ENCODE measurements at regions not wholly inside any gene's neighbourhood (a gene's known extent, or its start where the extent isn't known, plus 50 kb on each side); places are given as distances from the start of the nearest gene placed in this dataset.
"Not testable (repeated sequence)": the region's sequence is repeated elsewhere in the genome, so short reads cannot be mapped to it uniquely, and the experiment has no call there.

GRCh38 chr2:582792-583528, 94.2 kb downstream of the TMEM18 start:
- DNase-seq = no peak
- H3K4me1 ChIP-seq = no peaks in the 10 kb centered on the region
- no peak for ATAC-seq
- intact Hi-C loops (cut with DNase I) = no loop called here
- no peaks in the 10 kb centered on the region for H3K27me3 ChIP-seq (ENCODE audit: low read depth)
- no peak overlapping the region for H3K4me3 ChIP-seq
- H3K27ac ChIP-seq = no peak overlapping the region
- no peaks in the 10 kb centered on the region for H3K36me3 ChIP-seq
- TF ChIP-seq CTCF (IDR thresholded peaks at IDR 0.05) = no peak
- no peaks in the 10 kb centered on the region for H3K9me3 ChIP-seq

DNA sequence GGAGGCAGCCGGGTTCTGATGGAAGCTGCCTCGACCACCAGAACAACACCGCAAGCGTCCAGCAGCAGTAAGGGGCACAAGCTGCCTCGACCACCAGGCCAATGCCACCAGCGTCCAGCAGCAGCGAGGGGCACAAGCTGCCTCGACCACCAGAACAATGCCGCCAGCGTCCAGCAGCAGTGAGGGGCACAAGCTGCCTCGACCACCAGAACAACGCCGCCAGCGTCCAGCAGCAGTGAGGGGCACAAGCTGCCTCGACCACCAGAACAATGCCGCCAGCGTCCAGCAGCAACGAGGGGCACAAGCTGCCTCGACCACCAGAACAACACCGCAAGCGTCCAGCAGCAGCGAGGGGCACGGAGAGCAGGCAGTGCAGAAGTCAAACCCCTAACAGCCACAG, 94.9 kb downstream of the TMEM18 start:
- H3K9me3 ChIP-seq; H3K27ac ChIP-seq; H3K27me3 ChIP-seq (ENCODE audit: low read depth); intact Hi-C loops (cut with DNase I); H3K36me3 ChIP-seq; DNase-seq; ATAC-seq; H3K4me3 ChIP-seq; H3K4me1 ChIP-seq: not testable (repeated sequence)

- TF ChIP-seq CTCF (IDR thresholded peaks at IDR 0.05) = no peak
- ATAC-seq = no peak
- no peak overlapping the region for H3K27ac ChIP-seq
- no peak for DNase-seq
- H3K27me3 ChIP-seq (ENCODE audit: low read depth) = no peaks in the 10 kb centered on the region
- H3K4me1 ChIP-seq = no peaks in the 10 kb centered on the region
- intact Hi-C loops (cut with DNase I) = no loop called here
- H3K9me3 ChIP-seq = no peaks in the 10 kb centered on the region
- no peak overlapping the region for H3K4me3 ChIP-seq
- no peaks in the 10 kb centered on the region for H3K36me3 ChIP-seq
These were observed 97.2 kb downstream of the TMEM18 start for GRCh38 chr2:579961-580360.

DNA sequence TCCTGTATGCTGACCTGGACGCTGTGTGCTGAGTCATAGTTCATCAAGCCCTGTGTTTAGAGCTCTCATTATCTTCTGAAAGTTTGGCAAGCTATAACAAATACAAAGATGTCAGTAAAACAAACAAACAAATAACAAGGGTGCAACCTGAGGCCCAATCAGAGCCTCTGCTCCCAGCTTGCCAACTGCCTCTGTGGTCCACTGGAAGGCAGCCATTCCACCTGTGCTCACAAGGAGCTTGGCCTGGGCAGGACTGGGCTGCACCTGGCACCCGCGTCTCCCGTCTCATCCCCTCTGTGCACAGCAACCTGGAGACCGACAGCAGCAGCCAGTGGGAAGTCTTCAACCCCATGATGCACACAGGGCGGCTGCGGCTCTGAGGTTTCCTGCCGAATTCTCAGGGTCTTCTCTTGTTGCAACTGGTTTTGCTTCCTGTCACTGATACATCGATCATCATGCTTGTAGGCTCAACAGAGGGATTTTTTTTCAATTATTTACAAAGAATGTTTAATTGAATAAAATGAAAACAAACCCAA, 97.8 kb downstream of the TMEM18 start:
- no peak overlapping the region for H3K27ac ChIP-seq
- ATAC-seq = no peak

DNA sequence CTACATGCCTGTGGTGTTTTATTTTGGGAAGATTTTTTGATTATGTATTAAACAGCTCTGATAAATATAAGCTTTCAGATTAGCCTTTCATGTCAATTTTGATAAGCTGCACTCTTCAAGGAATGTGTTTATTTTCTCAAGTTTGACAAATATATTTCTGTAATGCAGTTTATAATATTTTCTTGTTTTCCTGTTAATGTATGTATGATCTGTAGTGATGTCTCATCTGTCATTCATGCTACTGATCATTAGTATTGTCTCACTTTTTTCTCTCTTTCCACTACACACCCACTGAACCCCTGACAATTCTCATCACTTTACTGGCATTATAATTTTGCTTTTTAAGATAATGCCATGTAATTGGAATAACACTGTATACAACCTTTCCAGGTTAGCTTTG, 100.9 kb downstream of the TMEM18 start:
- no peaks in the 10 kb centered on the region for H3K27me3 ChIP-seq (ENCODE audit: low read depth)
- intact Hi-C loops (cut with DNase I) = no loop called here
- no peak for TF ChIP-seq CTCF (IDR thresholded peaks at IDR 0.05)
- no peaks in the 10 kb centered on the region for H3K9me3 ChIP-seq
- H3K4me3 ChIP-seq = no peak overlapping the region
- no peaks in the 10 kb centered on the region for H3K4me1 ChIP-seq
- ATAC-seq (no peak), DNase-seq (no peak)
- no peaks in the 10 kb centered on the region for H3K36me3 ChIP-seq
- H3K27ac ChIP-seq = no peak overlapping the region

More for the DNA sequence above, 97.8 kb downstream of the TMEM18 start:
- Histone ChIP-seq H3K4me1 (no peaks in the 10 kb centered on the region), H3K36me3 (no peaks in the 10 kb centered on the region), H3K27me3 (ENCODE audit: low read depth) (no peaks in the 10 kb centered on the region), H3K4me3 (no peak overlapping the region), H3K9me3 (no peaks in the 10 kb centered on the region)
- no peak for DNase-seq
- intact Hi-C loops (cut with DNase I) = no loop called here
- TF ChIP-seq CTCF (IDR thresholded peaks at IDR 0.05) = no peak

- DNase-seq (no peak), ATAC-seq (no peak)
- H3K27ac ChIP-seq = no peak overlapping the region
- H3K9me3 ChIP-seq = no peaks in the 10 kb centered on the region
- no peaks in the 10 kb centered on the region for H3K27me3 ChIP-seq (ENCODE audit: low read depth)
- H3K4me1 ChIP-seq = no peaks in the 10 kb centered on the region
- H3K4me3 ChIP-seq = no peak overlapping the region
- intact Hi-C loops (cut with DNase I) = no loop called here
- no peaks in the 10 kb centered on the region for H3K36me3 ChIP-seq
- TF ChIP-seq CTCF (IDR thresholded peaks at IDR 0.05) = no peak
These were observed 101.4 kb downstream of the TMEM18 start for GRCh38 chr2:575727-576236.
